ENCODE measurements at regions not wholly inside any gene's neighbourhood (a gene's known extent, or its start where the extent isn't known, plus 50 kb on each side); places are given as distances from the start of the nearest gene placed in this dataset.

DNA sequence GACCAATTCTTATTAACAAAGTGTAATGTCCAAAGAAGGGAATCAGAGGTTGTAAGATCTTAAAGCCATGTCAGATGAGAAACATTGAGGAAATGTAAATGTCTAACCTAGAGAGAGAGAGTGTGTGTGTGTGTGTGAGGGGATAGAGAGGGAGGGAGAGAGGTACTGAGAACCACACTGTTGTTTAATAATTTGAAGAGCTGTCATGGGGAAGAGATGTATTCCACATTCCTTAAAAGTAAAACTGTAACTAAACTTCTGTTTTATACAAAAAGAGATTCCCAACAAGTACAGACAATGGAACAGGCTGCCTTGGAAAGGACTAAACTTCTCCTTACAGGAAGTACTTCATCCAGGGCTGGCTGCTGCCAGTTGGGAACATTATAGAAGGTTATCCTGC lies 68.9 kb upstream of the BOC start:
- H3K4me2 ChIP-seq (ENCODE audit: insufficient read depth, insufficient read length, low read length) = no peak overlapping the region
- no peak overlapping the region for H4K8ac ChIP-seq (replicated peaks; ENCODE audit: insufficient read length, low read depth, low read length)
- no peak overlapping the region for H2BK15ac ChIP-seq (ENCODE audit: low read depth, low read length)
- no peaks in the 10 kb centered on the region for H3K79me1 ChIP-seq (ENCODE audit: insufficient read depth, low read depth, low read length, poor library complexity, severe bottlenecking)
- H2BK120ac ChIP-seq (ENCODE audit: low read depth, low read length, poor library complexity, severe bottlenecking) = no peak overlapping the region
- no peaks in the 10 kb centered on the region for H3K23me2 ChIP-seq (ENCODE audit: insufficient read length, low read depth, low read length, poor library complexity, severe bottlenecking)
- H2BK12ac ChIP-seq (ENCODE audit: insufficient read length, low read depth, low read length) = no peak overlapping the region
- no peak overlapping the region for H3T11ph ChIP-seq (ENCODE audit: low read length)
- no peak for DNase-seq
- no peak overlapping the region for H3K23ac ChIP-seq (ENCODE audit: insufficient read length, low read depth, low read length)
- no peak overlapping the region for H2AFZ ChIP-seq (ENCODE audit: low read length)
- no peak overlapping the region for H4K91ac ChIP-seq (ENCODE audit: insufficient read length, low read depth, low read length)
- no peak overlapping the region for H3K18ac ChIP-seq (ENCODE audit: insufficient read length, low read depth, low read length)
- Mint-ChIP-seq H3K27ac (no peak overlapping the region), H3K27me3 (ENCODE audit: low read depth) (peaks cover 15% of the 10 kb centered on the region), H3K4me3 (no peak overlapping the region), H3K4me1 (peaks cover 13 to 21% of the 10 kb centered on the region in 2 experiments), H3K9me3 (peaks cover 0 to 2% of the 10 kb centered on the region in 2 experiments; a peak in 3 of 5 replicates), H3K36me3 (ENCODE audit: insufficient read depth in 1 of 3, low read depth in 3 of 3) (peaks cover 0 to 5% (median 0%) of the 10 kb centered on the region in 3 experiments; a peak in 1 of 7 replicates)
- no peak overlapping the region for H3K4ac ChIP-seq (ENCODE audit: low read depth, low read length)
- no peaks in the 10 kb centered on the region for H3K27me3 ChIP-seq (ENCODE audit: insufficient read depth, low read length)
- H3K27ac ChIP-seq (ENCODE audit: insufficient read length, low read depth, low read length) = no peak overlapping the region
- no peak overlapping the region for H2BK5ac ChIP-seq (ENCODE audit: insufficient read length, low read length)
- H4K5ac ChIP-seq (ENCODE audit: insufficient read length, low read depth, low read length) = no peak overlapping the region
- TF ChIP-seq, protein P1, sequence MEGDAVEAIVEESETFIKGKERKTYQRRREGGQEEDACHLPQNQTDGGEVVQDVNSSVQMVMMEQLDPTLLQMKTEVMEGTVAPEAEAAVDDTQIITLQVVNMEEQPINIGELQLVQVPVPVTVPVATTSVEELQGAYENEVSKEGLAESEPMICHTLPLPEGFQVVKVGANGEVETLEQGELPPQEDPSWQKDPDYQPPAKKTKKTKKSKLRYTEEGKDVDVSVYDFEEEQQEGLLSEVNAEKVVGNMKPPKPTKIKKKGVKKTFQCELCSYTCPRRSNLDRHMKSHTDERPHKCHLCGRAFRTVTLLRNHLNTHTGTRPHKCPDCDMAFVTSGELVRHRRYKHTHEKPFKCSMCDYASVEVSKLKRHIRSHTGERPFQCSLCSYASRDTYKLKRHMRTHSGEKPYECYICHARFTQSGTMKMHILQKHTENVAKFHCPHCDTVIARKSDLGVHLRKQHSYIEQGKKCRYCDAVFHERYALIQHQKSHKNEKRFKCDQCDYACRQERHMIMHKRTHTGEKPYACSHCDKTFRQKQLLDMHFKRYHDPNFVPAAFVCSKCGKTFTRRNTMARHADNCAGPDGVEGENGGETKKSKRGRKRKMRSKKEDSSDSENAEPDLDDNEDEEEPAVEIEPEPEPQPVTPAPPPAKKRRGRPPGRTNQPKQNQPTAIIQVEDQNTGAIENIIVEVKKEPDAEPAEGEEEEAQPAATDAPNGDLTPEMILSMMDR (conservative IDR thresholded peaks at IDR 0.05) = no peak
- no peak overlapping the region for H2BK20ac ChIP-seq (ENCODE audit: low read depth, low read length, poor library complexity, severe bottlenecking)
- H3K14ac ChIP-seq (ENCODE audit: insufficient read depth, low read length) = no peak overlapping the region
- no peaks in the 10 kb centered on the region for H3K79me2 ChIP-seq (ENCODE audit: insufficient read depth, low read length)
- H3K9ac ChIP-seq (ENCODE audit: extremely low read depth, insufficient read length, low read length) = no peak overlapping the region
- H3K56ac ChIP-seq (ENCODE audit: insufficient read length, low read depth, low read length) = no peak overlapping the region
- no peak overlapping the region for H2AK5ac ChIP-seq (ENCODE audit: insufficient read length, low read length)
- H3K9me3 ChIP-seq (ENCODE audit: control insufficient read depth, low read depth, low read length) = no peaks in the 10 kb centered on the region
- no peaks in the 10 kb centered on the region for H4K20me1 ChIP-seq (ENCODE audit: control insufficient read depth, insufficient read depth, insufficient read length)
- peaks cover 4% of the 10 kb centered on the region; the same call in 1 of the 2 replicates for H3K4me1 ChIP-seq (ENCODE audit: insufficient read depth, low read length)
